HL-60 (cell line): ENCODE measurements at regions not wholly inside any gene's neighbourhood (a gene's known extent, or its start where the extent isn't known, plus 50 kb on each side); places are given as distances from the start of the nearest gene placed in this dataset.
"Not testable (repeated sequence)": the region's sequence is repeated elsewhere in the genome, so short reads cannot be mapped to it uniquely, and the experiment has no call there.

Experiments
- DNase-seq, 2 experiments: peaks; one replicate each; pipeline ENCODE4 v3.0.0-alpha.2; 2010 to 2020; ENCODE audit warnings: low read depth in 1 of 2, low spot score in 1 of 2
- H3K27ac ChIP-seq: fragments of 250-450 bp; sonication (Bioruptor Pico); replicated peaks from 2 replicates; pipeline ENCODE4 v1.5.1; 2020; ENCODE audit warnings: mild to moderate bottlenecking, moderate library complexity
- H3K27me3 ChIP-seq: fragments of 250-450 bp; sonication (Bioruptor Pico); 2 replicates; pipeline ENCODE4 v1.5.1; 2021; ENCODE audit warnings: mild to moderate bottlenecking, moderate library complexity; ENCODE audit not compliant: insufficient read depth, poor library complexity, severe bottlenecking
- H3K4me3 ChIP-seq: replicated peaks from 2 replicates; pipeline ENCODE4 v1.5.1; 2011; ENCODE audit warnings: mild to moderate bottlenecking, control low read depth, low read length; ENCODE audit not compliant: insufficient read depth
- CTCF ChIP-seq: IDR thresholded peaks from one replicate; pipeline ENCODE4 v1.5.1; 2011; ENCODE audit warnings: low read length, control low read depth, inconsistent platforms; ENCODE audit not compliant: insufficient read depth
- GABPA ChIP-seq: IDR thresholded peaks from 2 replicates; pipeline ENCODE4 v1.6.1; 2012; ENCODE audit warnings: low read depth
- POLR2AphosphoS5 ChIP-seq: IDR thresholded peaks from 2 replicates; pipeline ENCODE4 v1.6.1; 2012; ENCODE audit warnings: low read depth
- SPI1 ChIP-seq: IDR thresholded peaks from 2 replicates; pipeline ENCODE4 v1.6.1; 2012; ENCODE audit warnings: low read depth, mild to moderate bottlenecking, borderline replicate concordance
- TF ChIP-seq, protein P1 (sequence below): IDR thresholded peaks from 2 replicates; pipeline ENCODE4 v1.6.1; 2012; ENCODE audit warnings: low read depth; ENCODE audit not compliant: insufficient replicate concordance

GRCh38 chr21:14632359-14632758 is 86.2 kb upstream of the SAMSN1 start:
- DNase-seq = no peak
- H3K27ac ChIP-seq = no peak overlapping the region
- TF ChIP-seq POLR2AphosphoS5 (no peak), CTCF (no peak), SPI1 (no peak), GABPA (no peak)
- TF ChIP-seq, protein P1, sequence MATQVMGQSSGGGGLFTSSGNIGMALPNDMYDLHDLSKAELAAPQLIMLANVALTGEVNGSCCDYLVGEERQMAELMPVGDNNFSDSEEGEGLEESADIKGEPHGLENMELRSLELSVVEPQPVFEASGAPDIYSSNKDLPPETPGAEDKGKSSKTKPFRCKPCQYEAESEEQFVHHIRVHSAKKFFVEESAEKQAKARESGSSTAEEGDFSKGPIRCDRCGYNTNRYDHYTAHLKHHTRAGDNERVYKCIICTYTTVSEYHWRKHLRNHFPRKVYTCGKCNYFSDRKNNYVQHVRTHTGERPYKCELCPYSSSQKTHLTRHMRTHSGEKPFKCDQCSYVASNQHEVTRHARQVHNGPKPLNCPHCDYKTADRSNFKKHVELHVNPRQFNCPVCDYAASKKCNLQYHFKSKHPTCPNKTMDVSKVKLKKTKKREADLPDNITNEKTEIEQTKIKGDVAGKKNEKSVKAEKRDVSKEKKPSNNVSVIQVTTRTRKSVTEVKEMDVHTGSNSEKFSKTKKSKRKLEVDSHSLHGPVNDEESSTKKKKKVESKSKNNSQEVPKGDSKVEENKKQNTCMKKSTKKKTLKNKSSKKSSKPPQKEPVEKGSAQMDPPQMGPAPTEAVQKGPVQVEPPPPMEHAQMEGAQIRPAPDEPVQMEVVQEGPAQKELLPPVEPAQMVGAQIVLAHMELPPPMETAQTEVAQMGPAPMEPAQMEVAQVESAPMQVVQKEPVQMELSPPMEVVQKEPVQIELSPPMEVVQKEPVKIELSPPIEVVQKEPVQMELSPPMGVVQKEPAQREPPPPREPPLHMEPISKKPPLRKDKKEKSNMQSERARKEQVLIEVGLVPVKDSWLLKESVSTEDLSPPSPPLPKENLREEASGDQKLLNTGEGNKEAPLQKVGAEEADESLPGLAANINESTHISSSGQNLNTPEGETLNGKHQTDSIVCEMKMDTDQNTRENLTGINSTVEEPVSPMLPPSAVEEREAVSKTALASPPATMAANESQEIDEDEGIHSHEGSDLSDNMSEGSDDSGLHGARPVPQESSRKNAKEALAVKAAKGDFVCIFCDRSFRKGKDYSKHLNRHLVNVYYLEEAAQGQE = no peak
- no peaks in the 10 kb centered on the region for H3K27me3 ChIP-seq
- H3K4me3 ChIP-seq = no peak overlapping the region

GRCh38 chr21:14630556-14631069 is 84.5 kb upstream of the SAMSN1 start:
- Histone ChIP-seq H3K4me3 (no peak overlapping the region), H3K27me3 (no peaks in the 10 kb centered on the region), H3K27ac (no peak overlapping the region)
- TF ChIP-seq GABPA = no peak
- TF ChIP-seq SPI1 = no peak
- no peak for TF ChIP-seq CTCF
- no peak for TF ChIP-seq POLR2AphosphoS5
- TF ChIP-seq, protein P1 = no peak
- DNase-seq = no peak

- DNase-seq = no peak
- H3K27me3 ChIP-seq = no peaks in the 10 kb centered on the region
- no peak overlapping the region for H3K4me3 ChIP-seq
- TF ChIP-seq CTCF (no peak), SPI1 (no peak), POLR2AphosphoS5 (no peak), GABPA (no peak)
- TF ChIP-seq, protein P1 = no peak
- H3K27ac ChIP-seq = no peak overlapping the region
Measured at GRCh38 chr21:14629461-14629860, 83.3 kb upstream of the SAMSN1 start.

DNA sequence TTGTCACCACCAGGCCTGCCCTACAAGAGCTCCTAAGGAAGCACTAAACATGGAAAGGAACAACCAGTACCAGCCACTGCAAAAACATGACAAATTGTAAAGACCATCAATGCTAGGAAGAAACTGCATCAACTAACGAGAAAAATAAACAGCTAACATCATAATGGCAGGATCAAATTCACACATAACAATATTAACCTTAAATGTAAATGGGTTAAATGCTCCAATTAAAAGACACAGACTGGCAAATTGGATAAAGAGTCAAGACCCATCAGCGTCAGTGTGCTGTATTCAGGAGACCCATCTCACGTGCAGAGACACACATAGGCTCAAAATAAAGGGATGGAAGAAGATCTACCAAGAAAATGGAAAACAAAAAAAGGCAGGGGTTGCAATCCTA is 77.0 kb upstream of the SAMSN1 start:
- H3K4me3 ChIP-seq, H3K27me3 ChIP-seq, DNase-seq, H3K27ac ChIP-seq: not testable (repeated sequence)
